Embryonic facial prominence (tissue), 1 donor: ENCODE measurements at regions not wholly inside any gene's neighbourhood (a gene's known extent, or its start where the extent isn't known, plus 50 kb on each side); places are given as distances from the start of the nearest gene placed in this dataset.

Source experiments
- DNase-seq: peaks from one replicate; pipeline ENCODE4 v3.0.0-alpha.2; 2016; ENCODE audit errors: extremely low spot score

DNA sequence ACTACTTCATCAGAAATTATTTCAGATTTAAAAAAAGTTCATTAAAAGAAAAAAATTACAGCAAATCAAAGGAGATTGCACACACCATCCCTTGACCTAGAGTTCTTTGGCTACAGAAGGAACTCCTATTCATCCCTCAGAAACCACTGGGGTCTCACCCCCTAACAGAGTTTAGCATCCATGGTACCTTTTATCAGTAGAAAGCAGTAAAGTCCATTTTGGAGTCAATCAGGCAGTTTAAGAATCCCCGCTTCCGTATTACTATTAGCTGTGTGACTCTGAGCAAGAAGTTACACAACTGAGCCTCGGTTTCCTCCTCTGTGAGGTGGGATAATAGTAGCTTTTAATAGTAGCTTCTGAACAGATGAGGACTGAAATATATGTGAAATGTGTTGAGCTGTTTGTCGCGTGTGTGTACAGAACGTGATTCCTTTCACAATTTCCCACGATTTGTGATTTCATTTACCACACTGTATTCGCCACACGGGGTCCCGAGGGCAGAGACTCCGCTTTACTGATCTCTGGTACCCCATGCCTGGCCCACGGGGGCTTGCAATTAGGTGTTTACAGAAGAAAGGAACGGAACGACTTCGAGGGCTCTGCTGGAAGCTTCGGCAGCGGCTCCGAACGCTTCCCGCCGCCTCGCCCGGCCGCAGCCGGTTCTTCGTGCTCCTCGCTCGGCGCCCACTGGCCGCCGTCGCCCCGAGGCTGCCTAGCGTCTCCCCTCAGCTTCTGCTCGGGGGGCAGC, 72.5 kb upstream of the ZBED5 start:
- DNase-seq, result no peak

- no peak for DNase-seq
These were observed 69.7 kb upstream of the ZBED5 start for GRCh38 chr11:10927538-10927937.

DNA sequence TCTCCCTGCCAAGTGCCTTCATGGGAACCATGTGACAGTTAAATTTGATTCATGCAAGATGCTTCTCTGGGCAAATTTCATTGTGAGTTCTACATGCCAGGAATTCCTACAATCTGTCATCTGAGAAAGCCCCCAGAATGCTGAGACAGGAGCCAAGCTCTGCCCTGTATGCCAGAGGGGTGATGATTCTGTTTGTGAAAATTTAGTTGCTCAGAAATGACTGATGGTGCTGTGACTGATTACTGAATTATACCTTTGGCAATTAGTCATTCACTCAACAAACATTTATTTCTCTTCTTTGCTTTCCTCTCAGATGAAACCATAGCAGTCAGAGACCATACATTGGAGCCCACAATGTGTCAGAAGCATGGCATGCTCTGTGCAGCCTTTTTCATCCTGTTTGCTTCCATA, 69.0 kb upstream of the ZBED5 start:
- no peak for DNase-seq

DNA sequence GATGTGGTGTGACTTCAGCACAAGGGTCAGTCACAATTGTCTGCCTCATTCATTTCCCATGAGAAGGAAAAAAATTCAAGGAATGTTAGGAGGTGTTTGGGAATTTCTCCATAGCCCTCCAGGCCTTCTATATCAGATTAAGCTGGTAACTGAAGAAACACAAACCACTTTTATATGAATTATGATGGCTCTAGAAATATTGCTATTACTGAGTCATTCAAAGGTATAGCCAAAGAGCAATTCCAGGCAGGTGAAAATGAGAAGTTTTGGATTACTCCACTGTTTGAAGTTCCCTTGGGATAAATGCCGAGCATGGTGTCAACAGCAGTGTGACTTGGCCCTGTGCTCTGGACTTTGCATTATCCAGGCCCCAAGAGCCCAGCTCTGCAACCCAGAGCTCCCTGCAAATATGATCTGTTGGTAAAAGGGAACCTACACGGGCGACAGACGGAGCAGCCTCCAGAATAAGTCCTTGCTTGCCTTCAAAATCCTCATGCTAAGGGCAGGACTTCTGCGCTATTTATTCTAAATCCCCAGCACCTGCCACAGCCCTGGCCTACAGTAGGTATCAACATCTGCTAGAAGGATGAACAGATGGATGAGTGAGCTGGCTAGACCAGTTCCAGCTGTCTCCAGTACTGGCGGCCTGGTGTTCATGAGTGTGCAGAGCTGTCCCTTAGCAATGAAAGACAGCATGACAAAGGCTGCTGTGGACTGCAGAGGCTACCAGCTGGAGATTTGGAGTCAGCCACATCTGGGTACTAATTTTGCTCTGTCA, 67.5 kb upstream of the ZBED5 start:
- DNase-seq, result no peak

DNA sequence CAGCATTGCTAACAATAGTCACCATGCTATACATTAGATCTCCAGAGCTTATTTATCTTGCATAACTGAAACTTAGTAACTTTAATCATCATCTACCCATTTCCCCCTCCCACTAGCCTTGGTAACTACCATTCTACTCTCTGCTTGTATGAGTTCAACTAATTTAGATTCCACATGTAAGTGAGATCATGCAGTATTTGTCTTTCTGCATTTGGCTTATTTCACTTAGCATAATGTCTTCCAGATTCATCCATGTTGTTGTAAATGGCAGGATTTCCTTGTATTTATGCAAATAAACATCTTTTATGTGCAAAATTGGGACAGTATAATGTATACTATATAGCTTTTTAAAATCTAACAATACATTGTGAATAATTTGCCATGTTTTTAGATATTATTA, 66.0 kb upstream of the ZBED5 start:
- DNase-seq, result no peak

- no peak for DNase-seq
These were observed 65.0 kb upstream of the ZBED5 start for GRCh38 chr11:10922892-10923291.

GRCh38 chr11:10920875-10921274, 63.0 kb upstream of the ZBED5 start:
- DNase-seq, result no peak

- DNase-seq, result no peak
These were observed 62.4 kb upstream of the ZBED5 start for GRCh38 chr11:10920205-10920604.

DNA sequence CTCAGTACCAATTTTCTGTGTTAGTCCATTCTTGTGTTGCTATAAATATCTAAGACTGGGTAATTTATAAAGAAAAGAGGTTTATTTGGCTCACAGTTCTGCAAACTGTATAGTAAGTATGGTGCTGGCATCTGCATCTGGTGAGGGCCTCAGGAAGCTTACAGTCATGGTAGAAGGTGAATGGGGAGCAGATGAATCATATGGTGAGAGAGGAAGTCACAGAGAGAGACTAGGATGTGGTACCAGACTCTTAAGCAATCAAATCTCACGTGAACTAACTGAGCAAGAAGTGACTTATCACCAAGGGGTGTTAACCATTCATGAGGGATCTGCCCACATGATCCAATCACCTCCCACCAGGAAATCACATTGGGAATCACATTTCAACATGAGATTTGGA, 60.8 kb upstream of the ZBED5 start:
- no peak for DNase-seq

DNA sequence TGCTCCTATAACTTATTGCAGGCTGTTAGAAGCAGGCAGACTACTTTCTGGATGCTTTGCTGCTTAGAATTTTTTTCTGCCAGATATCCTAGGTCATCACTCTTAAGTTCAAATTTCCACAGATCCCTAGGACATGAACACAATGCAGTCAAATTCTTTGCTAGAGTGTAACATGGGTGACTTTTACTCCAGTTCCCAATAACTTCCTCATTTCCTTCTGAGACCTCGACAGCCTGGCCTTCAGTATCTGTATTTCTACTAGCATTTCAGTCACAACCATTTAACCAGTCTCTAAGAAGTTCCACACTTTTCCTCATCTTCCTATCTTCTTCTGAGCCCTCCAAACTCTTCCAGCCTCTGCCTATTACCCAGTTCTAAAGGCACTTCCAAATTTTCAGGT, 60.4 kb upstream of the ZBED5 start:
- no peak for DNase-seq

GRCh38 chr11:10917802-10918201, 59.9 kb upstream of the ZBED5 start:
- no peak for DNase-seq

- DNase-seq, result no peak
These were observed 58.8 kb upstream of the ZBED5 start for GRCh38 chr11:10916665-10917064.

DNA sequence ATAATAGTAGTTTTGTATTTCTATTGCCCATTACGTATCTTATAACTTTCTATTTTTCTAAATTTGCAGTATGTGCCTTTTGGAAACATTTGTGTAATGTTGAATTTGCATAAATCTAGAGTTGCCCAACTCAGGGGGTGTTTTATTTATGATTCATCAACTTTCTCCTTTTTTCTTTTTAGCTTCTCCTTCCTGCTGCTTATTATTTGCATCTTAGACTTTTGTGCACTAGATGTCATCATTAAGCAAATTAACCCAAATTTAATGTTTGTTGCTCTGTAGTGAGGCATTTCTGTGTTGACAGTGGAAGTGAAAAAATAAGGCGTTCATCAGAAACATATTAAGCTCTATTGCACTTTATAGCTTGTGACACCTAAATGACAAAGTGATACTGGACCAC, 56.2 kb upstream of the ZBED5 start:
- DNase-seq, result no peak

DNA sequence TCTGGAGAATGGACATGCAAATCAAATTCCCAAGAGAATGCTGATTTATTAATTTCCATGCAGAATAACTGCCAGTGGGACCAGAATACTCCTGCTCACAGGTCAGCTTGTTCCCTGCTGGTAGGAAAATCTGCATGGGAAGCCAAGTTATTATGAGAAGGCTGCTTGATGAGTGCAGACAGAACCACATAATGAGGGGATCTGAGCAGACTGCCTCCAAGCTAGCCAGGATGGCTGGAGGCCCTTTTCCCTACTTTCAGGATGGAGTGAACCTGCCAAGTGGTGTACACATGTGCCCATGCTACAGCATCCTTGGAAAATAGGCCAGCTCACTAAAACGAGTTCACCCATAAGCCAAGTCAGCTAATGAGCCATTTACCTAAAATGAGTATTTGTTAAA, 55.2 kb upstream of the ZBED5 start:
- no peak for DNase-seq

DNA sequence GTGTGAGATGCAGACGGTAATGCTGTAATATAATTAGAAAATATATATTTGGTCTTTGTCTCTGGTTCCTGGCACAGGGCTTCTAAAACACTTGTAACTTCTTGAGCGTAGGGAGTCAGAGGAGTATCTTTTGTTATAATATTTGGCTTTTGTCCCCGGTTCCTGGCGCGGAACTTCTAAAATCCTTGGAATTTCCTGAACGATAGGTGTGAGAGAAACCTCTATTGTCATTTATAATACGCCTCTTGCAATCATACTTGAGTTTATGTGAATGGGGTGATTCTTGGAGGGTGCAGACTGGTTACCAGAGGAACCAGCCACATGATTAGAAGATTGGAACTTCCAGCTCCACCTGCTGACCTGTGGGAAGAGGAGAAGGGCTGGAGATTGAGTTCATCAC, 54.1 kb upstream of the ZBED5 start:
- no peak for DNase-seq

- DNase-seq, result no peak
These were observed 51.5 kb upstream of the ZBED5 start for GRCh38 chr11:10909141-10909883.

GRCh38 chr11:10908215-10908951, 50.5 kb upstream of the ZBED5 start:
- no peak for DNase-seq
